Right atrium auricular region (tissue), 2 donors: ENCODE measurements at regions not wholly inside any gene's neighbourhood (a gene's known extent, or its start where the extent isn't known, plus 50 kb on each side); places are given as distances from the start of the nearest gene placed in this dataset.

Source experiments
- DNase-seq: peaks from one replicate; pipeline ENCODE4 v3.0.0-alpha.2; 2019; ENCODE audit warnings: low spot score
- H3K27ac ChIP-seq, 2 donors: fragments of 200-600 bp; sonication (generic); 1 replicate in 1 of 2; 2 replicates in 1 of 2; pipeline ENCODE4 v1.5.1; 2016 to 2019
- H3K27me3 ChIP-seq, 2 donors: fragments of 200-600 bp; sonication (generic); one replicate each; pipeline versions ENCODE4 v1.5.1 to v1.6.0; 2017 to 2019
- H3K36me3 ChIP-seq: fragments of 200-600 bp; sonication (generic); one replicate; pipeline ENCODE4 v1.5.1; 2016
- H3K4me1 ChIP-seq, 2 donors: fragments of 200-600 bp; sonication (generic); one replicate each; pipeline versions ENCODE4 v1.5.1 to v1.6.0; 2017 to 2019
- H3K4me3 ChIP-seq, 2 donors: fragments of 200-600 bp; sonication (generic); 1 replicate in 1 of 2; 2 replicates in 1 of 2; pipeline ENCODE4 v1.5.1; 2017 to 2019; ENCODE audit warnings: mild to moderate bottlenecking in 1 of 2, moderate library complexity in 1 of 2
- H3K9me3 ChIP-seq, 2 donors: fragments of 200-600 bp; sonication (generic); one replicate each; pipeline ENCODE4 v1.5.1; 2019
- CTCF ChIP-seq, 2 donors: fragments of 200-600 bp; sonication (generic); IDR thresholded peaks; one replicate each; pipeline ENCODE4 v1.5.1; 2019; ENCODE audit warnings: antibody characterized with exemption in 2 of 2

DNA sequence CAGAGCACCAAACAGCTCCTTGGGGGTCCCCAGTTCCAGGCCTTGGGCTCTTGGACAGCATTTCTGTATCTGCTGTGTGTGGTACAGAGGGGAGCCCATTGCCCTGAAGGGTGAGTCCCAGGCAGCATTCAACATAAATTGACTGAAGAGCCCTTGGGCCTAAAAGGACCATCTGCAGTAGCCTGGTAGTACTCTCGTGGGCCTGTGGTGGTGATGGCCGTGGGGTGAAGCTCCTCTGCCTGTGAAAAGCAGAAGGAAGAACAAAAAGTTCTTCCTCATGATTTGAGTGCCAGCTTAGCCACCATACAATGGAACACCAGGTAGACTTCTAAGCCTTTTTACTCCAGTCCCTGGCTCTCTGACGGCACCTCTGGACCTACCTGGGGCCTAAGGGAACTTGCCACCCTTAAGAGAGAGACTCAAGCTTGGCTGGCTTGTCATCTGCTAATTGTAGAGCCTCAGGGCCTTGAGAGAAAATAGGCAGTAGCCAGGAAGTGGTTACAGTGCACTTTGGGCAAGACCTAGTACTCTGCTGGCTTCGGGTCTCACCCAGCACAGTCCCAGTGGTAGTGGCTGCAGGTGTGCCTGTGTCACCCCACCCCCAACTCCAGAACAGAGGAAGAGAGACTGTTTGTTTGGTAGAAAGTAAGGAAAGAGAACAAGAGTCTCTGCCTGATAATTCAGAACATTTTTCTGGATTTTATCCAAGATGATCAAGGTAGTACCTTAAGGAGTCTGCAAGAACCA, 84.6 kb upstream of the CERS6 start:
- peaks cover 0 to 5% of the 10 kb centered on the region in 2 donors for H3K9me3 ChIP-seq
- H3K27ac ChIP-seq = no peak overlapping the region
- no peak for DNase-seq
- no peaks in the 10 kb centered on the region for H3K27me3 ChIP-seq
- no peaks in the 10 kb centered on the region for H3K36me3 ChIP-seq
- H3K4me3 ChIP-seq = no peak overlapping the region
- no peak for TF ChIP-seq CTCF (IDR thresholded peaks at IDR 0.05)
- H3K4me1 ChIP-seq = no peaks in the 10 kb centered on the region

GRCh38 chr2:168373468-168373867, 82.6 kb upstream of the CERS6 start:
- Histone ChIP-seq H3K27ac (no peak overlapping the region), H3K27me3 (no peaks in the 10 kb centered on the region), H3K9me3 (peaks cover 0 to 9% of the 10 kb centered on the region in 2 donors), H3K4me3 (no peak overlapping the region), H3K4me1 (no peaks in the 10 kb centered on the region), H3K36me3 (no peaks in the 10 kb centered on the region)
- no peak for DNase-seq
- TF ChIP-seq CTCF (IDR thresholded peaks at IDR 0.05) = no peak

DNA sequence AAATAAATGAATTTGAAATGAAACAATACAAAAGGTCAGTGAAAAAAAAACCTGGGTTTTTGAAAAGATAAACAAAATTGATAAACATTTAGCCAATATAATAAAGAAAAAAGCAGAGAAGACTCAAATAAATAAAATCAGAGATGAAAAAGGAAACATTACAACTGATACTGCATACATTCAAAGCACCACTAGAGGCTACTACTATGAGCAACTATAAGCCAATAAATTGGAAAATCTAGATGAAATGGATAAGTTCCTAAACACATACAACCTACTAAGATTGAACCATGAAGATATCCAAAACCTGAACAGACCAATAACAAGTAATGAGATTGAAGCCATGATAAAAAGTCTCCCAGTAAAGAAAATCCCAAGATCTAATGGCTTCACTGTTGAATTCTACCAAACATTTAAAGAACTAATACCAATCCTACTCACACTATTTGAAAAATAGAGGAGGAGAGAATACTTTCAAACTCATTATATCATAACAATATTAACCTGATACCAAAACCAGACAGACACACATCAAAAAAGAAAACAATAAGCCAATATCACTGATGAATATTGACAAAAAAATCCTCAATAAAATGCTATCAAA, 80.8 kb upstream of the CERS6 start:
- no peak overlapping the region for H3K4me3 ChIP-seq
- no peaks in the 10 kb centered on the region for H3K4me1 ChIP-seq
- H3K27ac ChIP-seq = no peak overlapping the region
- no peaks in the 10 kb centered on the region for H3K27me3 ChIP-seq
- no peaks in the 10 kb centered on the region for H3K36me3 ChIP-seq
- peaks cover 0 to 9% of the 10 kb centered on the region in 2 donors for H3K9me3 ChIP-seq
- DNase-seq = no peak
- TF ChIP-seq CTCF (IDR thresholded peaks at IDR 0.05) = peak in 1 of 2 donors; percentile 32

- H3K27me3 ChIP-seq = no peaks in the 10 kb centered on the region
- H3K9me3 ChIP-seq = peaks cover 0 to 6% of the 10 kb centered on the region in 2 donors
- H3K4me3 ChIP-seq = no peak overlapping the region
- DNase-seq = no peak
- no peaks in the 10 kb centered on the region for H3K4me1 ChIP-seq
- no peaks in the 10 kb centered on the region for H3K36me3 ChIP-seq
- no peak for TF ChIP-seq CTCF (IDR thresholded peaks at IDR 0.05)
- no peak overlapping the region for H3K27ac ChIP-seq
Measured at GRCh38 chr2:168378960-168379669, 77.0 kb upstream of the CERS6 start.

- no peak for DNase-seq
- TF ChIP-seq CTCF (IDR thresholded peaks at IDR 0.05) = no peak
- H3K4me1 ChIP-seq = no peaks in the 10 kb centered on the region
Measured at GRCh38 chr2:168380500-168380899, 75.6 kb upstream of the CERS6 start.

More at GRCh38 chr2:168380500-168380899, 75.6 kb upstream of the CERS6 start:
- Histone ChIP-seq H3K4me3 (no peak overlapping the region), H3K27me3 (no peaks in the 10 kb centered on the region), H3K9me3 (peaks cover 0 to 6% of the 10 kb centered on the region in 2 donors), H3K36me3 (no peaks in the 10 kb centered on the region), H3K27ac (no peak overlapping the region)
